Subcutaneous abdominal adipose tissue (tissue), 5 donors: ENCODE measurements at regions not wholly inside any gene's neighbourhood (a gene's known extent, or its start where the extent isn't known, plus 50 kb on each side); places are given as distances from the start of the nearest gene placed in this dataset.
"Not testable (repeated sequence)": the region's sequence is repeated elsewhere in the genome, so short reads cannot be mapped to it uniquely, and the experiment has no call there.

Experiments
- H3K27ac ChIP-seq: one replicate; pipeline ENCODE4 v1.7.0; 2013; ENCODE audit warnings: low read depth, mild to moderate bottlenecking, inconsistent platforms, low read length, moderate library complexity
- H3K27me3 ChIP-seq, 5 donors: one replicate each; pipeline ENCODE4 v1.7.0; 2013; ENCODE audit warnings: low read length in 5 of 5, inconsistent platforms in 1 of 5; ENCODE audit not compliant: control insufficient read depth in 5 of 5, insufficient read depth in 4 of 5
- H3K36me3 ChIP-seq, 5 donors: one replicate each; pipeline ENCODE4 v1.7.0; 2013; ENCODE audit warnings: low read length in 5 of 5; ENCODE audit not compliant: control insufficient read depth in 5 of 5, insufficient read depth in 5 of 5
- H3K4me1 ChIP-seq, 5 donors: one replicate each; pipeline ENCODE4 v1.7.0; 2013; ENCODE audit warnings: low read length in 5 of 5, mild to moderate bottlenecking in 3 of 5, moderate library complexity in 1 of 5; ENCODE audit not compliant: control insufficient read depth in 5 of 5, insufficient read depth in 5 of 5
- H3K4me3 ChIP-seq, 5 donors: one replicate each; pipeline ENCODE4 v1.7.0; 2013; ENCODE audit warnings: low read length in 5 of 5, low read depth in 1 of 5
- H3K9ac ChIP-seq, 5 donors: one replicate each; pipeline ENCODE4 v1.7.0; 2013; ENCODE audit warnings: low read length in 5 of 5, mild to moderate bottlenecking in 4 of 5, moderate library complexity in 3 of 5
- H3K9me3 ChIP-seq, 5 donors: one replicate each; pipeline ENCODE4 v1.7.0; 2013; ENCODE audit warnings: low read length in 5 of 5; ENCODE audit not compliant: control insufficient read depth in 5 of 5
- donor health status: healthy.
- donor health status: healthy.
- donor health status: healthy.
- donor health status: healthy.
- donor health status: healthy.

DNA sequence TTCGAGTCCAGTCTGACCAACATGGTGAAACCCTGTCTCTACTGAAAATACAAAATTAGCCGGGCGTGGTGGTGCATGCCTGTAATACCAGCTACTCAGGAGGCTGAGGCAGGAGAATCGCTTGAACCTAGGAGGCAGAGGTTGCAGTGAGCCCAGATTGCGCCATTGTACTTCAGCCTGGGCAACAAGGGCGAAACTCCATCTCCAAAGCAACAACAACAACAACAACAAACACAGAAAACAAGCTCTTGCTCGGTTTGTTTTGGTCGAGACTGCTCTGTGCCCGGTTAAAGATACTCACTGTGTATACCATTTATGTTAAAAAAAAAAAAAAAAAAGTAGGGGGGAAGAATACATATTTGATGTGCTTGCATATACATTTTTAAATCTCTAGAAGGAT, 406.1 kb upstream of the PMFBP1 start:
- not testable (repeated sequence) for H3K4me3 ChIP-seq, H3K9me3 ChIP-seq, H3K27me3 ChIP-seq, H3K36me3 ChIP-seq, H3K9ac ChIP-seq, H3K27ac ChIP-seq, H3K4me1 ChIP-seq

GRCh38 chr16:72576189-72576588, 404.2 kb upstream of the PMFBP1 start:
- Histone ChIP-seq H3K4me3 (no peak overlapping the region), H3K9ac (no peak overlapping the region), H3K36me3 (no peaks in the 10 kb centered on the region), H3K9me3 (no peaks in the 10 kb centered on the region), H3K27ac (no peak overlapping the region), H3K27me3 (no peaks in the 10 kb centered on the region), H3K4me1 (no peaks in the 10 kb centered on the region)

GRCh38 chr16:72569677-72570076, 397.7 kb upstream of the PMFBP1 start:
- no peaks in the 10 kb centered on the region for H3K9me3 ChIP-seq

GRCh38 chr16:72568502-72568901, 396.5 kb upstream of the PMFBP1 start:
- Histone ChIP-seq H3K27me3 (no peaks in the 10 kb centered on the region), H3K4me3 (no peak overlapping the region), H3K9ac (no peak overlapping the region)

More at GRCh38 chr16:72569677-72570076, 397.7 kb upstream of the PMFBP1 start:
- Histone ChIP-seq H3K36me3 (no peaks in the 10 kb centered on the region), H3K27ac (no peak overlapping the region), H3K27me3 (no peaks in the 10 kb centered on the region), H3K4me1 (no peaks in the 10 kb centered on the region), H3K4me3 (no peak overlapping the region), H3K9ac (no peak overlapping the region)

DNA sequence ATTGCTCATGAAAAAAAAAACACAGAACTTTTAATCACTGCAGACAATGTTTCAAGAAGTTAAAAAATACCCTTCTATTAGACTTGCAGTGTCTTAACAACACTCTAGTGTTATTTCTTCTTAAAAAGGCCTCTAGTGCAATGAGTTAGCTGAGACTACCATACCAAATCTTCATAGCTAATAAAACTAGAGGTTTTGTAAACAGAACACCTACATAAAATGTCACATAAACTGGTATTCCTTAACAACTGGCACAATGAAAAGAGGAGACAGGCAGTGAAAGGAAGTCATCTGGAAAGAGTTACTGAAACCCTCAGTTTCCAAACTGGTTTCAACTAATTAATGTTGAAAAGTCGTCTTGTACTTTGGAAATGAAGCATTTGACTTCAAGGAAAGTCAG, 394.2 kb upstream of the PMFBP1 start:
- Histone ChIP-seq H3K9ac (no peak overlapping the region), H3K27me3 (no peaks in the 10 kb centered on the region), H3K9me3 (no peaks in the 10 kb centered on the region), H3K4me3 (no peak overlapping the region), H3K4me1 (no peaks in the 10 kb centered on the region), H3K27ac (no peak overlapping the region), H3K36me3 (no peaks in the 10 kb centered on the region)

More at GRCh38 chr16:72568502-72568901, 396.5 kb upstream of the PMFBP1 start:
- no peak overlapping the region for H3K27ac ChIP-seq
- H3K4me1 ChIP-seq = no peaks in the 10 kb centered on the region
- H3K9me3 ChIP-seq = no peaks in the 10 kb centered on the region
- no peaks in the 10 kb centered on the region for H3K36me3 ChIP-seq

- Histone ChIP-seq H3K27me3 (no peaks in the 10 kb centered on the region), H3K9me3 (no peaks in the 10 kb centered on the region), H3K4me1 (peaks cover 0 to 3% (median 0%) of the 10 kb centered on the region in 5 donors), H3K36me3 (no peaks in the 10 kb centered on the region), H3K4me3 (no peak overlapping the region), H3K27ac (no peak overlapping the region), H3K9ac (no peak overlapping the region)
Observed at GRCh38 chr16:72565106-72565505, 393.2 kb upstream of the PMFBP1 start.

GRCh38 chr16:72560617-72561016, 388.7 kb upstream of the PMFBP1 start:
- H3K36me3 ChIP-seq = no peaks in the 10 kb centered on the region
- H3K4me1 ChIP-seq = peaks cover 0 to 3% (median 0%) of the 10 kb centered on the region in 5 donors
- no peak overlapping the region for H3K27ac ChIP-seq
- H3K27me3 ChIP-seq = no peaks in the 10 kb centered on the region
- no peak overlapping the region for H3K9ac ChIP-seq
- H3K9me3 ChIP-seq = no peaks in the 10 kb centered on the region
- H3K4me3 ChIP-seq = no peak overlapping the region

- H3K9me3 ChIP-seq = no peaks in the 10 kb centered on the region
- H3K4me1 ChIP-seq = peaks cover 0 to 3% (median 0%) of the 10 kb centered on the region in 5 donors
Observed at GRCh38 chr16:72558501-72558900, 386.5 kb upstream of the PMFBP1 start.

DNA sequence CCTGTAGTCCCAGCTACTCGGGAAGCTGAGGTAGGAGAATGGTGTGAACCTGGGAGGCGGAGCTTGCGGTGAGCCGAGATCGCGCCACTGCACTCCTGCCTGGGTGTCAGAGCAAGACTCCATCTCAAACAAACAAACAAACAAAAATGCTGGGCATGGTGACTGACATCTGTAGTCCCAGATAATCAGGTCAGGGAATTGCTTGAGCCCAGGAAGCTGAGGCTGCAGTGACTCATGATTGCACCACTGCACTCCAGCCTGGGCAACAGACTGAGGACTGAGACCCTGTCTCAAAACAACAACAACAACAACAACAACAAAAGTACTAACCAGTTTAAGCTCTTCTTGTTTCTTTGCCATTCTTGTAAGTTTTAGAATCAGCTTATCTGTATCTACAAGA, 383.0 kb upstream of the PMFBP1 start:
- peaks cover 0 to 4% (median 0%) of the 10 kb centered on the region in 5 donors for H3K9me3 ChIP-seq
- H3K9ac ChIP-seq = no peak overlapping the region
- H3K36me3 ChIP-seq = no peaks in the 10 kb centered on the region
- H3K4me1 ChIP-seq = no peaks in the 10 kb centered on the region
- H3K27ac ChIP-seq = no peak overlapping the region
- no peak overlapping the region for H3K4me3 ChIP-seq
- H3K27me3 ChIP-seq = no peaks in the 10 kb centered on the region

More at GRCh38 chr16:72558501-72558900, 386.5 kb upstream of the PMFBP1 start:
- Histone ChIP-seq H3K36me3 (no peaks in the 10 kb centered on the region), H3K9ac (no peak overlapping the region), H3K27me3 (no peaks in the 10 kb centered on the region), H3K4me3 (no peak overlapping the region), H3K27ac (no peak overlapping the region)

GRCh38 chr16:72552654-72553053, 380.7 kb upstream of the PMFBP1 start:
- Histone ChIP-seq H3K9ac (no peak overlapping the region), H3K36me3 (no peaks in the 10 kb centered on the region), H3K4me1 (no peaks in the 10 kb centered on the region), H3K4me3 (no peak overlapping the region), H3K27ac (no peak overlapping the region), H3K27me3 (no peaks in the 10 kb centered on the region), H3K9me3 (peaks cover 0 to 6% (median 0%) of the 10 kb centered on the region in 5 donors)

- H3K9me3 ChIP-seq = peaks cover 0 to 6% (median 0%) of the 10 kb centered on the region in 5 donors
- no peaks in the 10 kb centered on the region for H3K36me3 ChIP-seq
- H3K9ac ChIP-seq = no peak overlapping the region
- no peak overlapping the region for H3K27ac ChIP-seq
- H3K27me3 ChIP-seq = no peaks in the 10 kb centered on the region
- H3K4me3 ChIP-seq = no peak overlapping the region
- H3K4me1 ChIP-seq = no peaks in the 10 kb centered on the region
Observed at GRCh38 chr16:72551649-72552048, 379.7 kb upstream of the PMFBP1 start.
